ENCODE measurements at regions not wholly inside any gene's neighbourhood (a gene's known extent, or its start where the extent isn't known, plus 50 kb on each side); places are given as distances from the start of the nearest gene placed in this dataset.
"Not testable (repeated sequence)": the region's sequence is repeated elsewhere in the genome, so short reads cannot be mapped to it uniquely, and the experiment has no call there.

GRCh38 chr2:66105066-66105753 lies 329.7 kb upstream of the MEIS1 start:
- no peak for DNase-seq (ENCODE audit: low read depth in 3 of 3)

- DNase-seq (ENCODE audit: low read depth in 3 of 3): no peak
Observed at GRCh38 chr2:66103581-66103980, 331.3 kb upstream of the MEIS1 start.

GRCh38 chr2:66101206-66101605 lies 333.7 kb upstream of the MEIS1 start:
- no peak for DNase-seq (ENCODE audit: low read depth in 3 of 3)

DNA sequence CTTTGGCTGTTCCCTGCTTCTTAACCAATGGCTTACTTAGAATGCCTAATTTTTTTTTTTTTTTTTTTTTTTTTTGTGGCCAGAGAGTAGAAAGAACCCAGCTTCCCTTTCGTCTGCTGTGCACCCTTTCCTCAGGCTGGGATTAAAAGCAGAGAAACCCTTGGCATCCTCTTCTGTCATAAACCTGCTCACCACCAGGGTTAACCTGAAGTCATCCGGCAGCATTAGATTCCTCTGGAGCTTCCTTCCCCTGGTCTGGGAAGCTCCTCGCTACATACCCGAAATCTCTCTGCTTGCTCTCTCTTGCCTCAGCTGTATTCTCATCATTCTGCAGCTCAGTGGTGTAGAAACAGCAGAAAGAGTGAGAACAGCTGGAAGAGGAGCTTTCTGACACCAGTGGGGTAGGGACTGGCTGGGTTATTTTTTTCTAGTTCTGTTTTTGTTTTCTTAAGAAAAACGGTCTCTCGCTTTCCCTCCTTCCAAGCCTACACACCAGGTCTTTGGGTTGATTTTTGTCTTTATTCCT lies 339.0 kb upstream of the MEIS1 start:
- no peak for DNase-seq (ENCODE audit: low read depth in 3 of 3)

DNA sequence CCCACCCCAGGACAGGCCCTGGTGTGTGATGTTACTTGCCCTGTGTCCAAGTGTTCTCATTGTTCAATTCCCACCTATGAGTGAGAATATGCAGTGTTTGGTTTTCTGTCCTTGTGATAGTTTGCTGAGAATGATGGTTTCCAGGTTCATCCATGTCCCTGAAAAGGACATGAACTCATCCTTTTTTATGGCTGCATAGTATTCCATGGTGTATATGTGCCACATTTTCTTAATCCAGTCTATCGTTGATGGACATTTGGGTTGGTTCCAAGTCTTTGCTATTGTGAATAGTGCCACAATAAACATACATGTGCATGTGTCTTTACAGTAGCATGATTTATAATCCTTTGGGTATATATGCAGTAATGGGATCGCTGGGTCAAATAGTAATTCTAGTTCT lies 340.2 kb upstream of the MEIS1 start:
- DNase-seq (ENCODE audit: low read depth in 3 of 3): not testable (repeated sequence)

DNA sequence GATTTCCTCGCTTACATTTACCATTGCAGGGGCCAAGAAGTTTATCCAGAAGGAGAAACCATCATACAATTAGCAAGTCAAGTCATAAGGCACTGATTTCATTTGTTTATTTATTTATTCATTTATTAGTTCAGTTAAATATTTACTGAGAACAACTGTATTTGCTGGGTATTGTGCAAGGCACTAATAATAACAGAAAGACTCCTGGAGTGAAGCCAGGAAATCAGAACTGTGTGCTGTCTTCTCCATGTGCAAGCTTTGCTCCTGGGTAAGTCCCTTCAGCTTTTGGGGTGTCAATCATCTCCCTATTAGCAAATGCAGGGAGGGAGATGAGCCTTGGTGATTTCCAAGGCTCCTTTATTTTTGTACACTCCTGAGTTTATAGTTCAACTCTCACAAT lies 341.6 kb upstream of the MEIS1 start:
- DNase-seq (ENCODE audit: low read depth in 3 of 3): no peak

DNA sequence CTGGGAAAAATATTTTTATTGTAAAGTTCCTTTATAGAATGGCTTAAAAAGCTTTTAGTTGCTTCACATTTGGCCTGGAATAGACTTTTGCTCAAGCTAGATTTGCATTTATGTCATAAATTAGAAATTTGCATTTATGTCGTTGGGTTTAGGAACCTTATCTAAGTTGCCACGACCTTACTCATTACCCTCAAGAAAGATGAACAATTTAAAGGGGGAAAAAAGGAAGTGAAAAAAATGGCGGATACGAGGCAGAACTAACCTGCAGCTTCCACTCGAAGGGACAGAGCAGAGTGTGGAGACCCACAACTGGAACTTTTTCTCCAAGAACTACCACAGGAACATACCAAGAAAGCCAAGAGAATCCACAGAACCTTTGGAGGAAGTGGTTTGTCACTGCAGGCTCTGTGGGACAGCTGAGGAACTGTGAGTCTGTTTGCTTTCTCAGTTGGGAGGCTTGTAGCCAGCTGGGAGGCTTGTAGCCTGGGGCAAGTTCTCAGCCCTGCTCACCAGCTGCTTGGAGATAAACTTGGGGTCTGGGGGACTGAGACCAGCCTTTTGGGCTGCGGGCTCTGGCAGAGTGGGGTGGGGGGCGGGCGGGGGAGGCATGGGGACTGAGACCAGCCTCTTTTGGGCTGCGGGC lies 349.9 kb upstream of the MEIS1 start:
- no peak for DNase-seq (ENCODE audit: low read depth in 3 of 3)

DNA sequence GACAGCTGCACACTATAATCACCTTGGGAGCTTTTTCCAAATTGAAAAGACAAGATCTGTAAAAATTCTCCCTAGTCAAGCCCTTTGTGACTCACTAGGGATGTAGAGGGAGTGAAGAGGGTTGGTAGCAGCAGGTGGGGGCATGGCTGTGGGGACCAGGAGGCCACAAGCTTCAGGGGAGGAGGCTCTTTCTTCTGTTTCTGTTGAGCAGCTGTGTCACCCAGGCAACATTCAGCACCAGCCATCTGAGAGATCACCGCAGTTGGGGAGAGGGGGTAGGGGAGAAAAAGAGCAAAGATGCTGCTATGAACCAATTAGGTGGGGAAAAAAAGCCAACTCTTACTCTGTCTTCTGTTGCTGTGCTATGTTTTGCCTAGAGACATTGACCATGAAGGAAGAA lies 352.3 kb upstream of the MEIS1 start:
- no peak for DNase-seq (ENCODE audit: low read depth in 3 of 3)

- DNase-seq (ENCODE audit: low read depth in 3 of 3): no peak
Observed at GRCh38 chr2:66080127-66080526, 354.8 kb upstream of the MEIS1 start.

DNA sequence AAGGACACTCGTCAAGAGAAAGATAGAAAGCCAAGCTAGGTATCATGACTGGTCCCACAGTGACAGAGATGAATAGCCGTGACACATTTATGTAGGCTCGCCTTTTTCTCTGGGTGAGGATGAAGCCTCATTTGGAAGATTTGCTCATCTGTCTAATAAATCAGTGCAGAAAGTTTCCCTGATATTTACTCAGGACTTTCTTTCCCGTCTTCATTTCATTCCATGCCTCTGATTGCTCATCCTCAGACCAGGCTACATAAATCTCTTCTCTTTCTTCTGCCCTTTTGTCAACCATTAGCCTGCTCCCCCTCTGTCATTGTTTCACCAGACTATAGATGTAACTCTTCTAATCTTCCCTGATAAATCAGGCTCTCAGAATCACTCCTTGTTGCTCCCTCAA lies 361.8 kb upstream of the MEIS1 start:
- DNase-seq (ENCODE audit: low read depth in 3 of 3): no peak

DNA sequence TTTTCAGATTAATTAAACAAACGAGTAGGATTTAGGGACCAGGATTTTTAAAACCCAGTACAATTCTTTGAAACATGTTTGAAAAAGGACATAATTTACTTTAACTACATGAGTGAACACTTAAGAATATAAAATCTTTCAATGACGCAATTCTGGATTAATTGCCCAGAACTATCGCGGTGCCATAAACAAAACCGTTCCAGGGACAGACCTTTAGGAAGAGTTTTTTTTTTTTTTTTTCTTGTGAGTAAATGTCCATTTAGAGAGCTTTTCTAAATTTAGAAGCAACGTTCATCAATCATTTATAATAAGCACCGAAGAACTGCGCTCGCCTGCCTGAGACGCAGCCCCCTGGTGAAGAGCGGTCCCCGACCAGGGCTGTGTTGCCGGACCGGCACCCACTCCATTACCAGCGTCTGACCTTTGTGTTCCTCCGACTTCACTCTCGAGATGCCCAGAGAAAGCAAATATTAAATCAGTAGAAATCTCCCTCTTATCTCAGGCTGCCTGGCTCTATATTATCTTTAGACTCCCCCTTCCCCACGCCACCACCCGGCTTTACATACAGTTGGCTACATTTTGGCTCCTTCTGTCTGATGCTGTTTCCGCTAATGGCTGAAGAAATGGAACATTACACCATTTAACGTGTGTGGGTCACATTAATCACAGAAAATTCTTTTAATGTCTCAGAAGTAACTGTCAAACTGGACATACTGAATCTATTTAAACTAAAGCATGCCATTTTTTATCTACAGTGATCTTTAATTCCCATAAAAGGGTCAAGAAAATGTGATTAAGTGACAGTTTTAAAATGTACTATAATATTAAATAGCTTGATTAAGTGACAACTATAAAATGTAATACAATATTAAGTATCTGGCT lies 364.0 kb upstream of the MEIS1 start:
- DNase-seq (ENCODE audit: low read depth in 3 of 3): no peak

DNA sequence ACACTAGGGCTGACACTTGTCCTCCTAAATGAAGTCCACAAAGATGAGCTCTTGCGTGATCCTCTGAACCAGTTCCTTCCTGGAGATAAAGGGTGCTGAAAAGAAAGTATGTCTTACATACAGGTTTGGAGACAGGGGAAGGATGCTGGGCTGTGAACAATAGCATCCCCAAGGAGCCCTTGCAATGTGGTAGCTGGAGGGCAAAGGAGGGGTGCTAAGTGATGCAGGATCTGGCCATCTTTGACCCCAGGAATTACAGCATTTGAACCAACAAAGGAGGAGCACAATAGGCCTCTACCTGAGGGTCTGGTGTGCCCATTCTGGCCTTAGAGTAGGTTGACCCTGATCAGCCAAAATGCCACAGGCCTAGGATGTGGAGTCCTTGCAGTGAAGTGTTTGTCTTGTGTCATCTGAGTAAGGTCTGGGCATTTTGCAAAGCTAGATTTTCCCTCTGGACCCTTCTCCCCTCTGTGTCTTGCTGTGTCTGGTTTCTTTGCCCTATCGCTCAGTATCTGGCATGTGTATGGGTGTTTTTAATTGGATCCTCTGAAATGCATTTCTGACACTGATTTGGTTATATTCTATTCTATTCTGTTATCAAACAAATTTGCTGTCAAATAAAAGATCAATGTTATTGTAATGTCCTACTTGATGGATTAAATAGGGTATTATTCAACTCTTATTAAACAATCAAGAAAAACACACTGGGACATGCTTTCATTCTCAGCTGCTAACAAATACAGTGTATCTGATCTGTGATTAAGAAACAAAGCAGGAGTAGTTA lies 364.8 kb upstream of the MEIS1 start:
- DNase-seq (ENCODE audit: low read depth in 3 of 3): no peak

GRCh38 chr2:66066032-66066431 lies 368.9 kb upstream of the MEIS1 start:
- no peak for DNase-seq (ENCODE audit: low read depth in 3 of 3)

- DNase-seq (ENCODE audit: low read depth in 3 of 3): no peak
Observed at GRCh38 chr2:66059332-66059731, 375.6 kb upstream of the MEIS1 start.

- no peak for DNase-seq (ENCODE audit: low read depth in 3 of 3)
Observed at GRCh38 chr2:66058675-66059074, 376.2 kb upstream of the MEIS1 start.

GRCh38 chr2:66057844-66058243 lies 377.1 kb upstream of the MEIS1 start:
- no peak for DNase-seq (ENCODE audit: low read depth in 3 of 3)

DNA sequence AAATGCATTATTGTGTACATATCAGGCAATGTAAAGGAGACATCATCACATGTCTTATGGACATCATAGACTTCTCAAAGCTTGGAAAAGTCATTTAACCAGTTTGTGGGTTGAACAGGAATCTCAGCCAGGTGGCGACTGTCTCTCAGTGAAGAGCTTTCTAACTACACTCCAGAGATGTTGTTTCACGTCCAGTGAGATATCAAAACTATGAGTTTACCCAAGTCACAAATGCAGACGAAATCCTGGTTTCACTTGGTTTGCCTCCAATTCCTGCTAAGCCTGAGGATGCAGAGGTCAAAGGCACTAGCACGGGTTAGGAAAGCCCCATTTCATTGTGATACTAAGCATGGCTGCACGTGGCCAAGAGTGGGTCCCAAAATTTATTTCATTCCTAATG lies 384.5 kb upstream of the MEIS1 start:
- no peak for DNase-seq (ENCODE audit: low read depth in 3 of 3)

- no peak for DNase-seq (ENCODE audit: low read depth in 3 of 3)
Observed at GRCh38 chr2:66048667-66049066, 386.3 kb upstream of the MEIS1 start.

DNA sequence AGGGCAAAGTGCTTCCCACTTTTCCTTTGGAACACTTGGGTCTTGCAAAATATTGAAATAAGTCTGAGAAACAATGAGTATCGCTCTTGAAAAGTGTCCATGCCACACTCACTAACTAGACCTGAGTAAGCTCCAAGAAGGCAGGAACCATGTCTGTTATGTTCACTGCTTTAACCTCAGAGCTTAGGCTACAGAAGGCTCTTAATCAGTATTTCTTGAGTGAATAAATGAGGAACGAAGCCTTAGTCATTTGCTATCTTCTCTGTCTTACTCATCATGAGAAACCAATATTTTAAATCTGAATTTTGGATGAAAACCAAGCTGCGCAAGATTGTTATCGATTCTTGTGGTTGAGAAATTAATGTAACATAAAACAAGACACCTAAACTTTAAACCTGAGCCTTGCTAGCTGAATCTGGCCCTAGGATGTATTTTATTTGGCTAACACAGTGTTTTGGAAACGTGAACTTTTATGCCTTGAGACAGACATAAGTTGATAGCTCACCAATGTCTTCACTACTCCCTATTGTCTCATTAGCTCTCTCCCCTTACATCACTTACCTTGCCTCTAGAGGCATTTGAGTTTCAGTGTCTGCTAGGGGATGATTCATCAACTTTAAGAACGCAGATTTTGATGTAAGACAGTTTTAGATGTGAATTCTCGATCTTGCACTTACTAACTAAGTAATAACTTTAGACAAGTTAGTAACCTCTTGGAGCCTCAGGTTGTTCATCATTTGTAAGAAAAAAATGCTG lies 392.8 kb upstream of the MEIS1 start:
- DNase-seq (ENCODE audit: low read depth in 3 of 3): no peak

- DNase-seq (ENCODE audit: low read depth in 3 of 3): no peak
Observed at GRCh38 chr2:66036948-66037347, 398.0 kb upstream of the MEIS1 start.

GRCh38 chr2:66034467-66034866 lies 400.5 kb upstream of the MEIS1 start:
- DNase-seq (ENCODE audit: low read depth in 3 of 3): no peak
